NCI-H2029 treated with DMSO at 0.1 percent for 48 hours (cell line): ENCODE measurements at regions not wholly inside any gene's neighbourhood (a gene's known extent, or its start where the extent isn't known, plus 50 kb on each side); places are given as distances from the start of the nearest gene placed in this dataset.
"Not testable (repeated sequence)": the region's sequence is repeated elsewhere in the genome, so short reads cannot be mapped to it uniquely, and the experiment has no call there.

Experiments
- DNase-seq: peaks from one replicate; lab custom pipeline; 2025; lab: John Stamatoyannopoulos, UW

GRCh38 chr12:67759829-67760228 is 111.3 kb downstream of the DYRK2 start:
- no peak for DNase-seq

- no peak for DNase-seq
Measured at GRCh38 chr12:67760586-67761275, 112.2 kb downstream of the DYRK2 start.

- DNase-seq: no peak
Measured at GRCh38 chr12:67761566-67761965, 113.0 kb downstream of the DYRK2 start.

GRCh38 chr12:67764055-67764454 is 115.5 kb downstream of the DYRK2 start:
- DNase-seq: no peak

GRCh38 chr12:67764946-67765619 is 116.5 kb downstream of the DYRK2 start:
- DNase-seq: peak; percentile 10

GRCh38 chr12:67765776-67766766 is 117.5 kb downstream of the DYRK2 start:
- DNase-seq: no peak

- no peak for DNase-seq
Measured at GRCh38 chr12:67772267-67773169, 124.0 kb downstream of the DYRK2 start.

- DNase-seq: no peak
Measured at GRCh38 chr12:67773896-67774295, 125.4 kb downstream of the DYRK2 start.

- no peak for DNase-seq
Measured at GRCh38 chr12:67774983-67775587, 126.5 kb downstream of the DYRK2 start.

GRCh38 chr12:67780580-67781084 is 132.1 kb downstream of the DYRK2 start:
- no peak for DNase-seq

- no peak for DNase-seq
Measured at GRCh38 chr12:67782573-67782972, 134.0 kb downstream of the DYRK2 start.

GRCh38 chr12:67783393-67783792 is 134.8 kb downstream of the DYRK2 start:
- DNase-seq: no peak

- DNase-seq: no peak
Measured at GRCh38 chr12:67784831-67785230, 136.3 kb downstream of the DYRK2 start.

- DNase-seq: no peak
Measured at GRCh38 chr12:67786086-67786485, 137.5 kb downstream of the DYRK2 start.

GRCh38 chr12:67788118-67788517 is 139.6 kb downstream of the DYRK2 start:
- no peak for DNase-seq

- DNase-seq: no peak
Measured at GRCh38 chr12:67789266-67789665, 140.7 kb downstream of the DYRK2 start.

GRCh38 chr12:67790660-67791059 is 142.1 kb downstream of the DYRK2 start:
- DNase-seq: peak; percentile 37

GRCh38 chr12:67791362-67791761 is 142.8 kb downstream of the DYRK2 start:
- not testable (repeated sequence) for DNase-seq

GRCh38 chr12:67792185-67792584 is 143.6 kb downstream of the DYRK2 start:
- no peak for DNase-seq

- no peak for DNase-seq
Measured at GRCh38 chr12:67794161-67794560, 145.6 kb downstream of the DYRK2 start.

- no peak for DNase-seq
Measured at GRCh38 chr12:67795236-67795635, 146.7 kb downstream of the DYRK2 start.
